PC-9 (cell line): ENCODE measurements at regions not wholly inside any gene's neighbourhood (a gene's known extent, or its start where the extent isn't known, plus 50 kb on each side); places are given as distances from the start of the nearest gene placed in this dataset.

Source experiments
- CTCF ChIP-seq: fragments of 200-600 bp; sonication (generic); conservative IDR thresholded peaks from 2 replicates; pipeline ENCODE4 v1.6.1; 2017; ENCODE audit warnings: mixed run types, antibody characterized with exemption, mild to moderate bottlenecking, moderate library complexity
- EZH2 ChIP-seq: fragments of 200-600 bp; sonication (generic); IDR thresholded peaks from 2 replicates; pipeline ENCODE4 v1.8.0; 2017; ENCODE audit warnings: antibody characterized with exemption, low read depth

GRCh38 chr5:152271420-152271819, 133.7 kb downstream of the NMUR2 start:
- no peak for TF ChIP-seq EZH2
- peak; percentile 65 for TF ChIP-seq CTCF
